Stimulated activated CD4-positive, alpha-beta T cell treated with anti-CD3 and anti-CD28 coated beads, Interleukin-4, amount 100 ng/mL, for 48 hours (primary cell): ENCODE measurements at regions not wholly inside any gene's neighbourhood (a gene's known extent, or its start where the extent isn't known, plus 50 kb on each side); places are given as distances from the start of the nearest gene placed in this dataset.

Experiments
- DNase-seq, 2 donors: peaks; one replicate each; pipeline ENCODE4 v3.0.0-alpha.2; 2020; ENCODE audit warnings: low read depth in 2 of 2

- no peak for DNase-seq
These were observed 138.3 kb upstream of the AGBL1 start for GRCh38 chr15:85941186-85941855.

- no peak for DNase-seq
These were observed 137.0 kb upstream of the AGBL1 start for GRCh38 chr15:85942632-85943031.

- no peak for DNase-seq
These were observed 136.5 kb upstream of the AGBL1 start for GRCh38 chr15:85943151-85943550.

GRCh38 chr15:85943791-85944190 lies 135.9 kb upstream of the AGBL1 start:
- DNase-seq, result no peak

- no peak for DNase-seq
These were observed 132.7 kb upstream of the AGBL1 start for GRCh38 chr15:85947021-85947420.

GRCh38 chr15:85947936-85948335 lies 131.7 kb upstream of the AGBL1 start:
- no peak for DNase-seq

- no peak for DNase-seq
These were observed 129.6 kb upstream of the AGBL1 start for GRCh38 chr15:85950101-85950500.

- no peak for DNase-seq
These were observed 125.1 kb upstream of the AGBL1 start for GRCh38 chr15:85954586-85954985.

GRCh38 chr15:85955501-85956391 lies 123.9 kb upstream of the AGBL1 start:
- no peak for DNase-seq

GRCh38 chr15:85956532-85957275 lies 123.0 kb upstream of the AGBL1 start:
- DNase-seq, result no peak

GRCh38 chr15:85959611-85960010 lies 120.1 kb upstream of the AGBL1 start:
- no peak for DNase-seq

GRCh38 chr15:85960381-85960780 lies 119.3 kb upstream of the AGBL1 start:
- DNase-seq, result no peak

- DNase-seq, result no peak
These were observed 117.8 kb upstream of the AGBL1 start for GRCh38 chr15:85961821-85962220.

- no peak for DNase-seq
These were observed 116.4 kb upstream of the AGBL1 start for GRCh38 chr15:85963262-85963760.

- DNase-seq, result no peak
These were observed 115.2 kb upstream of the AGBL1 start for GRCh38 chr15:85964471-85964870.

- no peak for DNase-seq
These were observed 112.1 kb upstream of the AGBL1 start for GRCh38 chr15:85967553-85967952.

- no peak for DNase-seq
These were observed 106.7 kb upstream of the AGBL1 start for GRCh38 chr15:85972805-85973540.

GRCh38 chr15:85973584-85974347 lies 105.9 kb upstream of the AGBL1 start:
- no peak for DNase-seq

GRCh38 chr15:85974348-85974705 lies 105.3 kb upstream of the AGBL1 start:
- no peak for DNase-seq

GRCh38 chr15:85974742-85975141 lies 104.9 kb upstream of the AGBL1 start:
- DNase-seq, result no peak

GRCh38 chr15:85976102-85976501 lies 103.6 kb upstream of the AGBL1 start:
- no peak for DNase-seq
